Transverse colon (tissue), 4 donors: ENCODE measurements at regions not wholly inside any gene's neighbourhood (a gene's known extent, or its start where the extent isn't known, plus 50 kb on each side); places are given as distances from the start of the nearest gene placed in this dataset.

ENCODE experiments used
- EP300 ChIP-seq: sonication (generic); formaldehyde crosslinking; IDR thresholded peaks from one replicate; pipeline ENCODE4 v1.6.1; 2017; ENCODE audit warnings: antibody characterized with exemption, low read depth
- POLR2A ChIP-seq: fragments of 450-650 bp; IDR thresholded peaks from one replicate; pipeline ENCODE4 v1.6.1; 2016; ENCODE audit warnings: antibody characterized with exemption, mild to moderate bottlenecking, moderate library complexity
- POLR2AphosphoS5 ChIP-seq, 3 donors: sonication (generic); formaldehyde crosslinking; IDR thresholded peaks; one replicate each; pipeline ENCODE4 v1.6.1; 2016; ENCODE audit warnings: antibody characterized with exemption in 3 of 3
- TF ChIP-seq, protein P1 (sequence below), 5 experiments: fragments of 200-600 bp in 3 of 5; fragments of 450-650 bp in 2 of 5; sonication (generic) in 3 of 5; IDR thresholded peaks; 1 replicate in 2 of 5; 2 replicates in 3 of 5; pipeline ENCODE4 v1.5.1; 2016 to 2017; ENCODE audit warnings: antibody characterized with exemption in 5 of 5, inconsistent platforms in 3 of 5, mild to moderate bottlenecking in 2 of 5, moderate library complexity in 1 of 5

DNA sequence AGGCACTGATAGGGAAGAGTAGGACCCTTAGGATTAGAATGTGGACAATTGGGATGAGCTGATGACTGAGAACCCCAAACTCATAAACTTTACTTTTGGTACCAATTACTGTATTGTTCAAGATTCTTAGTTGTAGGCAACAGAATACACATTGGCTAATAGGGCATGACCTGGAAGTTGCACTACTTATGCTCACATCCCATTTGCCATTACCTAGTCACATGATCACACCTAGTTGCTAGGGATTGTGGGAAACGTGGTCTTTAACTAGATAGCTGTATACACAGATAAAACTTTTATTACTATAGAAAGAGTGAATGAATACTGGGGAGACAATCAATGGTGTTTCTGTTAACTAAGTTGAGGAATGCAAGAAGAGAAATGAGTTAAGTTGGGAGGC, 113.4 kb upstream of the AKIRIN2 start:
- TF ChIP-seq, protein P1, sequence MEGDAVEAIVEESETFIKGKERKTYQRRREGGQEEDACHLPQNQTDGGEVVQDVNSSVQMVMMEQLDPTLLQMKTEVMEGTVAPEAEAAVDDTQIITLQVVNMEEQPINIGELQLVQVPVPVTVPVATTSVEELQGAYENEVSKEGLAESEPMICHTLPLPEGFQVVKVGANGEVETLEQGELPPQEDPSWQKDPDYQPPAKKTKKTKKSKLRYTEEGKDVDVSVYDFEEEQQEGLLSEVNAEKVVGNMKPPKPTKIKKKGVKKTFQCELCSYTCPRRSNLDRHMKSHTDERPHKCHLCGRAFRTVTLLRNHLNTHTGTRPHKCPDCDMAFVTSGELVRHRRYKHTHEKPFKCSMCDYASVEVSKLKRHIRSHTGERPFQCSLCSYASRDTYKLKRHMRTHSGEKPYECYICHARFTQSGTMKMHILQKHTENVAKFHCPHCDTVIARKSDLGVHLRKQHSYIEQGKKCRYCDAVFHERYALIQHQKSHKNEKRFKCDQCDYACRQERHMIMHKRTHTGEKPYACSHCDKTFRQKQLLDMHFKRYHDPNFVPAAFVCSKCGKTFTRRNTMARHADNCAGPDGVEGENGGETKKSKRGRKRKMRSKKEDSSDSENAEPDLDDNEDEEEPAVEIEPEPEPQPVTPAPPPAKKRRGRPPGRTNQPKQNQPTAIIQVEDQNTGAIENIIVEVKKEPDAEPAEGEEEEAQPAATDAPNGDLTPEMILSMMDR (IDR thresholded peaks at IDR 0.05) = no peak
- TF ChIP-seq POLR2AphosphoS5 (IDR thresholded peaks at IDR 0.05) (no peak), POLR2A (no peak), EP300 (no peak)
